ENCODE measurements at regions not wholly inside any gene's neighbourhood (a gene's known extent, or its start where the extent isn't known, plus 50 kb on each side); places are given as distances from the start of the nearest gene placed in this dataset.

- TF ChIP-seq RAD21 (IDR thresholded peaks at IDR 0.05) (no peak), CTCF (IDR thresholded peaks at IDR 0.05; ENCODE audit: low read depth, low read length, missing input control) (no peak), RXRA (IDR thresholded peaks at IDR 0.05) (no peak), SP1 (IDR thresholded peaks at IDR 0.05) (no peak), ZBTB33 (IDR thresholded peaks at IDR 0.05) (no peak), REST (IDR thresholded peaks at IDR 0.05) (no peak), MAX (IDR thresholded peaks at IDR 0.05) (no peak), YY1 (IDR thresholded peaks at IDR 0.05) (no peak)
These were observed 105.6 kb upstream of the CCDC112 start for GRCh38 chr5:115402092-115402491.

All from liver (tissue), 3 donors.